Lung (tissue), 11 donors: ENCODE measurements at regions not wholly inside any gene's neighbourhood (a gene's known extent, or its start where the extent isn't known, plus 50 kb on each side); places are given as distances from the start of the nearest gene placed in this dataset.

Experiments used
- ATAC-seq: fragments of 200-7000 bp; cut with Tn5 transposase; one replicate; pipeline ENCODE4 v1.9.1; 2020; ENCODE audit warnings: moderate number of reproducible peaks; ENCODE audit not compliant: insufficient read depth, low FRiP score
- DNase-seq, 3 donors: peaks; one replicate each; pipeline ENCODE4 v3.0.0-alpha.2; 2013 to 2017
- H3K27ac ChIP-seq, 2 donors: one replicate each; pipeline ENCODE4 v1.5.1; 2013; ENCODE audit warnings: mild to moderate bottlenecking in 2 of 2, moderate library complexity in 2 of 2, control low read depth in 1 of 2, inconsistent platforms in 1 of 2, low read depth in 1 of 2, low read length in 1 of 2
- H3K27me3 ChIP-seq, 3 donors: one replicate each; pipeline ENCODE4 v1.5.1; 2013; ENCODE audit warnings: low read length in 2 of 3; ENCODE audit not compliant: control insufficient read depth in 3 of 3, insufficient read depth in 3 of 3
- H3K36me3 ChIP-seq, 4 donors: one replicate each; pipeline ENCODE4 v1.5.1; 2013; ENCODE audit warnings: low read length in 4 of 4, mild to moderate bottlenecking in 1 of 4, moderate library complexity in 1 of 4; ENCODE audit not compliant: control insufficient read depth in 4 of 4, insufficient read depth in 4 of 4
- H3K4me1 ChIP-seq, 5 donors: one replicate each; pipeline ENCODE4 v1.5.1; 2013; ENCODE audit warnings: low read length in 5 of 5, mild to moderate bottlenecking in 2 of 5, moderate library complexity in 1 of 5; ENCODE audit not compliant: control insufficient read depth in 5 of 5, insufficient read depth in 5 of 5
- H3K4me3 ChIP-seq: one replicate; pipeline ENCODE4 v1.5.1; 2013; ENCODE audit warnings: mild to moderate bottlenecking, control low read depth, moderate library complexity
- H3K9ac ChIP-seq, 2 donors: one replicate each; pipeline ENCODE4 v1.5.1; 2013; ENCODE audit warnings: low read length in 2 of 2, control low read depth in 1 of 2; ENCODE audit not compliant: insufficient read depth in 1 of 2
- H3K9me3 ChIP-seq, 4 donors: one replicate each; pipeline ENCODE4 v1.5.1; 2013; ENCODE audit warnings: low read length in 3 of 4, mild to moderate bottlenecking in 1 of 4, moderate library complexity in 1 of 4; ENCODE audit not compliant: control insufficient read depth in 4 of 4, insufficient read depth in 3 of 4
- WGBS, 2 donors: extraction: QIAGEN DNeasy Blood & Tissue Kit; methylation state at CpG; one replicate each; pipeline ENCODE4 v1.1.7; 2013; 5-methylcytosine and 5-hydroxymethylcytosine counted together
- TF ChIP-seq, protein P1 (sequence below): IDR thresholded peaks from 2 replicates; pipeline ENCODE4 v1.5.1; 2012; ENCODE audit warnings: mild to moderate bottlenecking; ENCODE audit errors: control extremely low read depth, extremely low read depth
- donor health status: control.
- donor health status: control.
- donor health status: Bipolar disorder and iron deficiency.
- donor health status: healthy.
- donor health status: DM: yes; HTN: yes; CAD: no.

DNA sequence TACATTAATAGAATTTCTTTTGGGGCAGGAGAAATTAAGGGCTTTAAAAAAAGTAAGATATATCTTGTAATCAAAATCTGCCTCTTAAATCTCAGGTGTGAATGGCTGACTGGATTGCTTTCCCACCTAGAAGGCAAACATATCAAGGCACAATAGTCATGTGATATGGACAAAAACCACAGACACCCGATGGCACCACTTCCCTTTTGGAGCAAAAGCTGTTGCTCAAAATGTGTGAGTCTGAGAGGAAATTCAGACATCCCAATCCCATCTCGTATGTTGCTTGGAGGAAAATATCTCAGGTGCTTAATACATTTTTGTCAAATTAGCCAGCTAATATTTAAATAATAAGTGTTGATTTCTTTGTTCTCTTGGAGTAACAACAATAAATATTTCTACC is 120.7 kb downstream of the KCNF1 start:
- H3K9ac ChIP-seq, result no peak overlapping the region
- H3K9me3 ChIP-seq, result peaks cover 0 to 10% (median 7%) of the 10 kb centered on the region in 4 donors
- H3K4me3 ChIP-seq, result no peak overlapping the region
- WGBS, 2 donors, result 25 to 51% methylated on average over 2 of the region's 2 CpGs
- peaks cover 0 to 16% (median 0%) of the 10 kb centered on the region in 5 donors for H3K4me1 ChIP-seq
- DNase-seq (no peak), ATAC-seq (no peak)
- TF ChIP-seq, protein P1, sequence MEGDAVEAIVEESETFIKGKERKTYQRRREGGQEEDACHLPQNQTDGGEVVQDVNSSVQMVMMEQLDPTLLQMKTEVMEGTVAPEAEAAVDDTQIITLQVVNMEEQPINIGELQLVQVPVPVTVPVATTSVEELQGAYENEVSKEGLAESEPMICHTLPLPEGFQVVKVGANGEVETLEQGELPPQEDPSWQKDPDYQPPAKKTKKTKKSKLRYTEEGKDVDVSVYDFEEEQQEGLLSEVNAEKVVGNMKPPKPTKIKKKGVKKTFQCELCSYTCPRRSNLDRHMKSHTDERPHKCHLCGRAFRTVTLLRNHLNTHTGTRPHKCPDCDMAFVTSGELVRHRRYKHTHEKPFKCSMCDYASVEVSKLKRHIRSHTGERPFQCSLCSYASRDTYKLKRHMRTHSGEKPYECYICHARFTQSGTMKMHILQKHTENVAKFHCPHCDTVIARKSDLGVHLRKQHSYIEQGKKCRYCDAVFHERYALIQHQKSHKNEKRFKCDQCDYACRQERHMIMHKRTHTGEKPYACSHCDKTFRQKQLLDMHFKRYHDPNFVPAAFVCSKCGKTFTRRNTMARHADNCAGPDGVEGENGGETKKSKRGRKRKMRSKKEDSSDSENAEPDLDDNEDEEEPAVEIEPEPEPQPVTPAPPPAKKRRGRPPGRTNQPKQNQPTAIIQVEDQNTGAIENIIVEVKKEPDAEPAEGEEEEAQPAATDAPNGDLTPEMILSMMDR, result no peak
- no peak overlapping the region for H3K27ac ChIP-seq
- H3K27me3 ChIP-seq, result no peaks in the 10 kb centered on the region
- H3K36me3 ChIP-seq, result no peaks in the 10 kb centered on the region

DNA sequence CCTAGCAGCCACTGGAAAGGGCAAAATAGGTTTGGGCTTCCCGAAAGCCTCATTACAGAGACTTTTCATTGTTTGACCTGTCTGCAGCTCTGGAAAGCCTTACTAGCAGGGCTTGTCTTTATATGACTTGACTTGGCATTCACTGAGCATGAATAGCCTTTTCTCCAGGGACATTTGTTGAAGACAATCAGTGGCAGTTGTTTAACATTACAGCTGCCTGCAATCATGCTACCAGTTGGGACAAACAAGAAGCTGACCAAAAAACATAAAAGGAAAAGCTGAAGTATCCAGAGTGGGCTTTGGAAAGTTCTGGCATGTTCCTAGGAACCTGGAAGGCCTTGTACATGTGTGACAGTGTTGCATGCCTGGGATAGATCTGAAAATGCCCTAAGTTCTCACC is 121.4 kb downstream of the KCNF1 start:
- no peaks in the 10 kb centered on the region for H3K27me3 ChIP-seq
- H3K4me1 ChIP-seq, result peaks cover 0 to 16% (median 0%) of the 10 kb centered on the region in 5 donors
- WGBS, 2 donors, result 90 to 94% methylated on average over 1 of the region's 1 CpG
- H3K9me3 ChIP-seq, result peaks cover 0 to 10% (median 7%) of the 10 kb centered on the region in 4 donors
- no peak overlapping the region for H3K27ac ChIP-seq
- ATAC-seq (no peak), DNase-seq (no peak)
- H3K36me3 ChIP-seq, result no peaks in the 10 kb centered on the region
- no peak overlapping the region for H3K9ac ChIP-seq
- TF ChIP-seq, protein P1, result no peak
- H3K4me3 ChIP-seq, result no peak overlapping the region

DNA sequence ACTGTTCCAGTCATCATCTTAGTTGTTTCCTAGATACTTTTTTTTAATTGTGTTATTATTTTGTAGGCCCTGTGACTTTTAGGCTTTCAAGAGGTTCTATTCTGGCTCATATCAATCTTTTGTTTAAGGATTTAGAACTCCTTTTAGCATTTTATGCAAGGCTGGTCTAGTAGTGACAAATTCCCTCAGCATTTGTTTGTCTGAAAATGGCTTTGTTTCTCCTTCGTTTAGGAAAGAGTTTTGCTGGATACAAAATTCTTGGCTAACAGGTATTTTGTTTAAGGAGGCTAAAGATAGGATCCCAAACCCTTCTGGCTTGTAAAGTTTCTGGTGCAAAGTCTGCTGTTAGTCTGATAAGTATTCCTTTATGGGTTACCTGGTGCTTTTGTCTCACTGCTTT is 116.6 kb upstream of the SLC66A3 start:
- Histone ChIP-seq H3K4me3 (no peak overlapping the region), H3K36me3 (no peaks in the 10 kb centered on the region), H3K4me1 (peaks cover 0 to 6% (median 0%) of the 10 kb centered on the region in 5 donors), H3K9me3 (peaks cover 0 to 13% (median 7%) of the 10 kb centered on the region in 4 donors), H3K9ac (no peak overlapping the region), H3K27me3 (peaks cover 0 to 3% (median 0%) of the 10 kb centered on the region in 3 donors), H3K27ac (no peak overlapping the region)
- 89 to 90% methylated on average over 1 of the region's 1 CpG for WGBS, 2 donors
- TF ChIP-seq, protein P1, result no peak
- DNase-seq (no peak), ATAC-seq (no peak)

DNA sequence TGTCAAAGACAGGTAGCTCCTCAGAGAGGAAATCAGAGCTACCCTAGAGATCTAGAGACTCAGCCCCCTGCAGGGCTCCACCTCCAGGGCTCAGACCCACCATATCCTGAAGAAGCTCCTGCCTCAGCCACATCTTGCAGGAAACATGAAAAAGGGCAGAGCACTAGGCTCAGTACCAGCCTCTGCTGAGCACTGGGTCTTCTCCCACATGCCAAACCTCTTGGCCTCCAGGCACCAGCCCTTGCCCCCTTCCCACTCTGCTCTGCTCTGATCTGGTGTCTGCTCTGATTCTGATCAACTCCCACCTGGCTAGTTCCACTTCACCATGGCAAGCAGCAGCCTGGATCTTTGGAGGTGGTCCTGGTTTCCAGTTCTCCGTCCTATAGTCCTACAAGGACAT is 114.3 kb upstream of the SLC66A3 start:
- DNase-seq (no peak), ATAC-seq (no peak)
- Histone ChIP-seq H3K4me3 (no peak overlapping the region), H3K9me3 (peaks cover 0 to 13% (median 7%) of the 10 kb centered on the region in 4 donors), H3K36me3 (no peaks in the 10 kb centered on the region), H3K27ac (no peak overlapping the region), H3K9ac (no peak overlapping the region), H3K4me1 (peaks cover 0 to 6% (median 0%) of the 10 kb centered on the region in 5 donors), H3K27me3 (peaks cover 0 to 3% (median 0%) of the 10 kb centered on the region in 3 donors)
- 81 to 96% methylated on average over 1 of the region's 1 CpG for WGBS, 2 donors
- TF ChIP-seq, protein P1, result no peak
